Peyer's patch (tissue), 4 donors: ENCODE measurements at regions not wholly inside any gene's neighbourhood (a gene's known extent, or its start where the extent isn't known, plus 50 kb on each side); places are given as distances from the start of the nearest gene placed in this dataset.

Experiments used
- CTCF ChIP-seq, 6 experiments: fragments of 450-650 bp in 4 of 6; fragments of 200-600 bp in 2 of 6; sonication (generic) in 1 of 6; IDR thresholded peaks; one replicate each; pipeline ENCODE4 v1.5.1; 2017 to 2019; ENCODE audit warnings: antibody characterized with exemption in 6 of 6, mild to moderate bottlenecking in 3 of 6, moderate library complexity in 1 of 6
- POLR2A ChIP-seq, 2 donors: fragments of 450-650 bp; IDR thresholded peaks; one replicate each; pipeline ENCODE4 v1.5.1; 2017; ENCODE audit warnings: antibody characterized with exemption in 2 of 2, mild to moderate bottlenecking in 2 of 2, moderate library complexity in 2 of 2

- TF ChIP-seq CTCF (IDR thresholded peaks at IDR 0.05) (no peak), POLR2A (IDR thresholded peaks at IDR 0.05) (no peak)
These were observed 77.1 kb upstream of the UBE2E1 start for GRCh38 chr3:23728601-23729117.
